Stimulated activated CD8-positive, alpha-beta memory T cell treated with anti-CD3 and anti-CD28 coated beads, Interleukin-2, amount 100 ng/mL, for 1 hour (primary cell): ENCODE measurements at regions not wholly inside any gene's neighbourhood (a gene's known extent, or its start where the extent isn't known, plus 50 kb on each side); places are given as distances from the start of the nearest gene placed in this dataset.

Source experiments
- DNase-seq, 2 donors: peaks; one replicate each; pipeline ENCODE4 v3.0.0-alpha.2; 2020; ENCODE audit warnings: low read depth in 2 of 2

DNA sequence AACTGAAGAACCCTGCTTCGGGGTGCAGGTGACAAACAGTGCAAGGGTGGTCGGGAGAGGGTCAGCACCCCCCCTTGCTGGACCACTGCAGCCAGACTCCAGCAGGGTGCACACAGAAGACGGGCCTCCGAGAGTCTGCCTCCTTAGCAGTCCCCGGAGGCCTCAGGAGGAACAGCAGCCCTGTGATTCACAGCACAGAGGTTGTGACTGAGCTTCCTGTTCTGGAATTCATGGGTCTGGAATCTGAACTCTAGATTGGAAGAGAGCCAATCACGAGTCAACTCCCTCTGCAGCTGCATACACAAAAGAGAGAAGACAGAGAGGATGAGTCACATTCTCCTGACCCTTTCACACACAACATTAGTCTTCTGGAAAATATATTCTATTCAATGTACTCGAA is 249.0 kb upstream of the OPRM1 start:
- DNase-seq = no peak

DNA sequence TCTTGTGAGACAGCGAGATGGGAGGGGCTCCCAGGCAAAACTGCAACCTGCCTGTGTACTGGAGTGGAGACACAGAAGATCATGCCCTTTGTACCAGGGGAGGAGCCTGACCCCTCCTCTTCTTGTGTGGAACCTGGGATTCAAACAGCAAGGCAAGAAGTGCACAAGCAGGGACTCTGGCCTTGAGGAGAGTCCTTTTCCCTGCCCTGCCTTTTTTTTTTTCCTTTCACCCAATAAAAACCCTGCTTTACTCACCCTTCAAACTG is 251.8 kb upstream of the OPRM1 start:
- DNase-seq = no peak

DNA sequence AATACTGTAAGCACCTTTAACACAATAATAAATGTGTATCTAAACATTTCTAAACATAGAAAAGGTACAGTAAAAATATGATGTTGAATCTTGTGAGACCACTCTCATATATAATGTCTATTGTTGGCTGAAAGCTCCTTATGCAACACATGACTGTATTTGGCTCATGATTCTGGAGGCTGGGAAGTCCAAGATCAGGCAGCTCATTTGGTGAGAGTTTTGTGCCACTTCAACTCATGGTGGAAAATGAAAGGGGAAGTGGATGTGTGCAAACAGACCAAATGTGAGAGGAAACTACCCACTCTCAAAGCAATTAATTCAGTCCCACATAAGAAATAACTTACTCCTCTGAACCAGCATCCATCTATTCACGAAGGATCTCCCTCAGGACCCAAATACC is 257.7 kb upstream of the OPRM1 start:
- DNase-seq = no peak

DNA sequence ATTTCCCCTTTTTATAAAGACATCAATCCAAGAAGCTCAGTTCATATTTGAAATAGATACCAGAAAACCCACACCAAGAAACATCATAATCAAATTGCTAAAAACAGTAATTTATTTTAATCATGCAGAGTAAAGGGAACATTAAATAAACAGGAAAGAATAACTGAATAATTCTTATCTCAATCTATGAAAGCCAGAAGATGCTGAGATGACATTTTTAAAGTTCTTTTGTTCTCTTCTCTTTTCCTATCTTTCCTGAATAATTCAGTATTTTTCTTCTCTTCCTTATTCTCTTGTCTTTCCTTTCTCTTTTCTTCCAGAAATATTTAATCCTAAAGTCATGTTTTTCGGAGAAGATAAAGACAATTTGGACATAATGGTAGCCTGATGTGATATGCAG is 259.0 kb upstream of the OPRM1 start:
- no peak for DNase-seq

DNA sequence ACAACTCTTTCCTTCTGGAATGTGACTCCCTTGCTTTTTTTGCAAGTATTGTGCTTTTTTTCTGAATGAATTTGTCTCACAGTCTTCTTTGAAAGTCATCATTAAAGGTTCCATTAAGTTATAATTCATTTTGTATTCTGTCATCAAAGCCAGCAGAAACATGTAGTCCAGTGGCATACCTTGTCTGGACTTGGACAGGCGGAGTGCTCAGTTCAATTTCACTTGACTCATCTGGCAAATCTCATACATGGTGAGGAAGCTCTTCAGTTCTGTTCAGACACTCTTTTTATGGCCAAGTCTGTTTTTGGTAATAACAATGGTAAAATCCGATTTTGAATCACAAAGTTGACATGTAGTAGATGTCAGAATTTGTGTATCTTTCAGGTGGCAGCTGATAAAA is 260.8 kb upstream of the OPRM1 start:
- no peak for DNase-seq

DNA sequence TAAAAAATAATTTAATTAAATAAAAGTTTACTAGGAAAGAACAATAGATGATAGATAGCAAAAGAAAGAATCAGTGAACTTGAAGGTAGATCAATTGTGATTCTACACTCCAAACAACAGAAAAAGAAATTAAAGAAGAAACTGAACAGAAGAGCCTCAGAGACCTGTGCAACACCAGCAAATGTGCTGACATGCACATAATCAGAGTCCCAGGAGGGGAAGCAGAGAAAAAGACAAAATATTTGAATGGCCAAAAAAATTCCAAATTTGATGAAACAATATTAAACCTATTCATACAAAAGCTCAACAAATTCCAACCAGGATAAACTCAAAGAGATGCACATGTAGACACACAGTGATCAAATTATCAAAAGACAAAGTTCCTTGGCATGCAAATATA is 267.5 kb upstream of the OPRM1 start:
- DNase-seq = no peak

DNA sequence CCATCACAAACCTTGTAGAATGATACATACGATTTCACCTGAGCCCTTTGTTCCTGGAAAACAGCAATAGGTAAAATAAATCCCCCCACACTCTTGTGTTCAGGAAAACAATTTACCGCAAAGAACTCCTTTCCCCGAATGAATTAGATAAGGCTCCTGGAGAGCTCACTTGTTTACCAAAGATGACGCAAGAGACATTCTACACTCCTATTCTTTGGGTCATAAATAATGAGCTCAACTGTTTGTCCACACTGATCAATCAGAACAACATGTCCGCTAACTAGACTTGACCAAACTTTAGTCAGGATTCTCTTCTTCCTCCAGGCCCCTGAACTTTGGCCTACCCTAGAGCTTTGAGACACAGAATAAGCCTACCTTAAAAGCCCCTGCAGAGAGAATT is 271.9 kb upstream of the OPRM1 start:
- DNase-seq = no peak

DNA sequence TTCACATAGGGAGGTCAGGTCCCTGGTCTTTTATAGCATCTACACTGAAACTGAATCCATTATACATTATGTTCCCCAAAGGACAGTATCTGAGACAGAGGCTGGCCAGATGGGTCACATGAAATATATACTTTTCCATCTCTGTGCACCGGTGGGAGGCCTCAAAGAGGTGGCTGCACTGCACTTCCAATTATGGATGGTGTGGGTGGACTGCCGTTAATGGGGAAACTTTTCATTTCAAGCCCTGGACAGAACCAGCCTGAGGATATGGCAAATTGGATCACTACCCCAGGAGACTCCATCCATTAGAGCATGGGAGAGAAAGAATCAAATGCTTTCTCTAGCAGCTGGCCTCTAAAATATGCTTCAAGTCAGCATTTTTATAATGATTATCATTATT is 280.5 kb upstream of the OPRM1 start:
- no peak for DNase-seq

DNA sequence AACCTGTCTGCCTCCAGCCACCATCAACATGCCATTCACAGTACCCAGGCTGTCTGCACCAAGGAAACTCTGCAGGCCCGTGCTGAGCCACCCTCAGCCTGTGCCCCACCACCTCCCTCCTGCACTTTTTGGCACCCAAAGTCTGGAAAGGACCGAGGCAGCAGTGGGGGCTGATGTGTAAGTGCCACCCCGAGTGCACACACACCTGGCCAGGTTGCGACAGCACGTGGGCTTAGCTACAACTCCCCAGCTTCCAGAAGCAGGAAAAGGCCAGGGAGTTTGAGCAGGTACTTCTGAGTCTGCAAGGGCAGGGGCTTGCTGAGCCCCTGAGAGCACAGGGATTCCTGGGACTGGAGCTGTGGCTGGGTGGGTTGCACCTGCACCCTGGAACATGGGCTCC is 303.3 kb upstream of the OPRM1 start:
- DNase-seq = no peak

DNA sequence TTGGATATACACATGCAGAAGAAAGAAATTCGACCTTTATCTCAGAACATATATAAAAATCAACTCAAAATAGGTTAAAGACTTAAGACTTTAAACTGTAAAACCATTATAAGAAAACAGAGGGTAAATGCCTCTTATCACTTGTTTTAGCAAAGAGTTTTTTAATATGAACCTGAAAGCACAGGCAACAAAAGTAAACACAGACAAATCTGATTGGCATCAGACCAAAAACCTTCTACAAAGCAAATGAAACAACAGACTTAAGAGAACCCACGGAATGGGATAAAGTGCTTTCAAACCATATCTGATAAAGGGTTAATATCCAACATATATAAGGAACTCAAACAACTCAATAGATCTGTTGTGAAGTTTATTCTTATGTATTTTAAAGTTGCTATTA is 309.9 kb upstream of the OPRM1 start:
- no peak for DNase-seq

DNA sequence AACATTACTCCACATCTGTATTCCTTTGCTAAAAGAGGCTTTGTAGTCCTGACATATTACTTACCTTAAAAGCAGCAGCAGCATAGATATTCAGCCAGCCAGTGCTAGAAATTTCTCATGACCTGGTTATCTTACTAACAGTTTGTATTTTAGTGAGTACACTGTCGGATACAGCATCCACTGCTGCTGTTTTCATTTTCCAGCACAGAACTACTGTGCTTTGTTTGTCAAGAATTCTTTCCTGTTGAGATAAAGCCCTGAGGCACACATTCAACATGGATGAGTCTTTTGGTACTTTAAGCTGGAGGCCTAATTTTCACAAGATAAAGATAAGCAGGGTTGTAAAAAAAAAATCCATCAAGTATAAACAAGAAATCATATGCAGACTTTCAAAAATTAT is 311.2 kb upstream of the OPRM1 start:
- no peak for DNase-seq

DNA sequence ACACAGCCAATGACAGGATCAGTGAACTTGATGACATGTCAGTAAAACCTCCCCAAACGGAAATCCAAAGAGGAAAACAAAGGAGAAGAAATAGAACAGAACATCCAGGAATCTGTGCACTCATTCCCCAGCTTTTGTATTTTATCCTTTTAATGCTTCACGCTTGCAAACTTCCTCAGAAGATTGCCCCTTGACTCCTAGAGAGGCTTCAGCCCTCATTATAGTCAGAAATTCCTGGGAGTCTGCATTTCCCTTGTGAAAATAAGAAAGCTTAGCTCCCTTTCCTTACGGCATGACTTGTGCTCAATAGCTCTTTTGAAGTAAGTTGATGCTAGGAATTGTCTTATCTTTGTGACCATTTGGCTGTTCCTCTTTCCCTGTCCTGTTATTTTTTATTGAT is 313.6 kb upstream of the OPRM1 start:
- no peak for DNase-seq

DNA sequence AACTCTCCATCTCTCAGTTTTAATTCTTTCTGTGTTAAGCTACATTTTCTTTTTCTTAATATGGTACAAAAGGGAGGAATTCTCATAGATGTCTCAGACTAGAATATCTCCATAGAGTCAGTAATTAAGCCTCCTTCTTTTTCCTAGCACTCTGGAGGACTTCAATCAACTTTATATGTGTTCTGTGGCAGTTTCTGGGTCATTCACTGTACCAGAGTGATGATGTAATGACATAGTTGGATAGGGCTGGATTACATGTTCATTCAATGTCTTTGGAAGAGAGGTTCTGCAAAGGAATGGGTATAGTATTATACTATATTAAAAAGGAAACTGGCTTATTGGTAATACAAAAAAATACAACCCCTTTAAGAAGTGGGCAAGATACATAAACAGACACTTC is 318.3 kb upstream of the OPRM1 start:
- no peak for DNase-seq

DNA sequence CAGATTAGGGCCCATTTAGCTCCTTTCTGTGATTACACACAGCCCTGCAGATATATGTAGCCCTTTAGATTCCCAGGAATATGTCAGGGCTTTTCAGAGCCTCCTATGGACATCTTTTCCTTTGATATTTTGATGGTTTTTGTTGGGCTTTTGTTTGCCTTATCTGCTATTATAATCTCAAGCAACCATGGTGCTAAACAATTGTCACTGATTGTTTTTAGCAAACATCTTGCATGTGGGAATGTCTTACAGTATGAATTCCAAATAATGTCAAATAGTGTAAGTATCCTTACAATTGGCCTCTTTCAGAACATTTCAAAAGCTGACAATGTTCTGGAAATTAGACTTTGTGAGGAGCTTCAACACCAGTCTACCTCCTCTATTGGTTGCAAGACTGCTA is 333.6 kb upstream of the OPRM1 start:
- no peak for DNase-seq

DNA sequence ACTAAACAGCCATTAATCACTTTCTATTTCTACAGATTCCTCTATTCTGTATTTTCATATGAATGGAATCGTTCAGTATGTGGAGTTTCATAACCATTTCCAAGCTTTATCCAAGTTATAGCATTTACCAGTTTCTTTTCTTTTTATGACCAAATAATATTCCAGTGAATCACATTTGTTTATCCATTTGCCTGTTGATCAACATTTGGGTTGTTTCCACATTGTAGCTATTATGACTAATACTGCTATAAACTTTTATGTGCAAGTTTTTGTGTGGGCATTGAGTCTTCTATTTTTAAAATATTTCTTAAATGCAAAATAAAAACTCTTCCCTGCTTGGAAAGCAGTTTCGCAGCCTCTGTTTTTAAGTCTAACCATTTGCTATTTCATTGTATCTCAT is 336.4 kb upstream of the OPRM1 start:
- DNase-seq = no peak

DNA sequence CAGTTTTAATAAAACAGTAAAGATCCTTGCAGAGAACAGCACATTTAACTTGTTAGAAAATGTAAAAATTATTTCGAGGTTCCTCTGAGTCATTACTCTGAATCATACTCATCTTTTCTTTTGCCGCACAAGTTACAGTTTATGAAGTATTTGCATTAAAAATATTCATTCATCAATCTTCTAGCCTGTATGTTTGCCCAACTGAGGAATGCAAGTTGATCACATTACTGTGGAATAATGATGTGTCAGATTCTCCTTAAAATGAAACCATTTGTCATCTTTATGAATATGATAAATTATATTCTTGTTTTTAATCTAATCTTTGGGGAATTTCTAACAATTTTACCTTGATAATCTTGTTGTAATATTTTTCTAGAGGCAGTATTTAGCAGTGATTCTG is 340.4 kb upstream of the OPRM1 start:
- DNase-seq = no peak

DNA sequence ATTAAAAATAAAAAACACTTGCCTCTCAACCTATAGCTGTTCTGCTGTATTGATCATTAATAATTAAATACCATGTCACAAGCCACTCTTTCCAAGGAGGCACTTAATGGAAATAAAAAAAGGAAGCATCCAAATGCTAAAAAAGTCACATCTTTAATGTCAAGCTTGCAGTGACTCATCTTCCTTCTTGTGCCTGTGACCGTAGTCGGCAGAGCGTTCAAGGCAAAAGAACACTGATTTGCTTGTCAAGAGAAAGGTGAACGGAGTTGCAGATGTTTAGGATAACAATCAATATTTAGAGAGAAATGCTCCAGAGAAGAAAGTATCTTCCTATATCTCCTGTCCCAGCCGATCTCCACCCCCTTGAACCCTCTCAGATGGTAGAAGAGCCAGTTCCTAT is 341.0 kb upstream of the OPRM1 start:
- no peak for DNase-seq

DNA sequence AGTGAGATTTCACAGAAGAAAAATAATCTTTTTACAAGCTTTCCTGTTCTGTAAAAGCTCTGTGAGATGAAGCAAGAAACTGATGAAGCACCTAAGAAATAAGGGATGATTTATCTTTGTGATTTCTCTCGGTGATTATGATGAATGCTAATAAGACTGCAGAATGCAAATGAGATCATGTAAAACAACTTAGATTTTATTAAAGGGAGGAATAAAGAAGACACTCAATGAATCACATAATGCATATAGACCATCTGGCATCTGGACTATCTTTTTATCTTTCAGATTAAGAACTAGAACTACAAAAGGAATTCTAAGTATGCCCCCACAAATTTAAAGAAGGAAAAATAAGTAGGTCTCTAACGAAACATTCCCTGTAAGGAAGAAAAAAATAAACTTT is 361.5 kb upstream of the OPRM1 start:
- DNase-seq = no peak

DNA sequence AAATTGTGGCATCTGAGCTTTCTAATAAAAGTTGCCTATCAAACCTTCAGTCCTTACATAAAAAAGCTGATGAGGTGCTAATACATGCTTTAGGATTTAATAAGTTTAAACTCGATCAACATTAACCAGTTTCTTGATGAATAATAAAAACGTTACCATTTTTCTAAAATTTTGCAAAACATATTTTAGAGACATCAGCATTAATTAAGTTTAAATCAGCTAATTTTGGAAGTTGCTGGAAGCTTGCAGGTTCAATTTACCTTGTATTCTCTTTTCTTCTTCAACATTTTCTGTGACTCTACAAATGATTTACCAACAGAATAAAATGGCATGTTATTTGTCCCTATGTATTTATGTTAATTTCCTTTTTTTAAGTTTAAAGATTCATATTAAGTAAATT is 365.3 kb upstream of the OPRM1 start:
- DNase-seq = no peak

DNA sequence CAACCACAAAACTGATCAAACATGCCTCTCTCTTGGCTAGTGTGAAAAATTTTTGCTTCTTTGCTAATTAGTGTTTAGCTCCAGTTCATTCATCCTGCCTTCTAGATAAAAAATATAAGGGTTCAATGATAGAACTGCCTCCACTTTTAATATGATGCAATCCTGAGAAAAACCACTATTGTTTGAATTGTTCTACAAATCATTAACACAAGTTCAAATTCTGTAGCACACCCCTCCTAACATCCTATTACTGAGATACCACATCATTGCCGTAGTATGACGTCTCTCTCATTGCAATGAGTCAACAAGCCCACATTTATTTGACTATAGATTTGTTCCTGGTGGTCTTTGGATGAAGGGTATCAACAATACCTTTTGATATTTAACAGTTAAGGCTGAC is 365.8 kb upstream of the OPRM1 start:
- no peak for DNase-seq

DNA sequence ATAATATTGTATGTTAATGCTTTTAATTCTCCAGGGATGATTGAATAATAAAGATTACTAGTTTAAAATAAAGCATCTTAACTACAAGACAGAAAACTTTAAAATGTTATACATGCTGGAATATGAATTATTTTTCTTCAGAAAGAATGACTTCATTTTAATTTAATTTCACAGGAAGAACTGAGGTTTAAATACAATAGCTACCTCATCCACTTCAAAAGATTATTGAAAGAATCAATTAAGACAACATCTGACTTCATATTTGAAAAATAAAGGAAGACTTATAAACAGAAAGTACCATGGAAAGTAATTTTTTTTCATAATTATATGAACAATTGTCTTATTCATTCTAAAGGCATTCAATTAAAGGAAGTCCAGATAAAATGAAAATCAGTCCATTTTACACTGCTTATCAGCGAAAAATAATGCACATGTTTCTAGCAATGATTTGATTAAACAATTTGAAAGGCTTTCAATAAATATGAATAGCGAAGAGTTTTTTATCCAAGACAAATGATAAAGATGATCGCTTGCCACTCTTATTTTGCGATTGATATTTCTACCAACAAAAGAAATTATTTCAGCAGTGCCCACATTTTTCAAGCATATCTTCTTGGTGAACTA is 368.5 kb upstream of the OPRM1 start:
- DNase-seq = no peak

DNA sequence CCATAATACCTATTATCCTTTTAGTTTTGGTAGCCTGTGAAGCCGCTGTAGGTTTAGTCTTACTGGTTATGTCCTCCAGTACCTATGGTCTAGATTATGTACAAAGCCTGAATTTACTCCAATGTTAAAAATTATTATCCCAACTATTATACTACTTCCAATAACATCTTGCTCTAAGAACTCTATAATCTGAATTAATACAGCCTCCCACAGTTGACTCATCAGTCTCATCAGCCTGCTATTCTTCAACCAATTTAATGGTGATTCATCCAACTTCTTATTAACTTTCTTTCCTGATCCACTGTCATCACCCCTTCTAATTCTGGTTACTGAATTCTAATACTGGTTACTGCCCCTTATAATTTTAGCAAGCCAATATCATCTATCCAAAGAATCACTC is 370.3 kb upstream of the OPRM1 start:
- DNase-seq = no peak

DNA sequence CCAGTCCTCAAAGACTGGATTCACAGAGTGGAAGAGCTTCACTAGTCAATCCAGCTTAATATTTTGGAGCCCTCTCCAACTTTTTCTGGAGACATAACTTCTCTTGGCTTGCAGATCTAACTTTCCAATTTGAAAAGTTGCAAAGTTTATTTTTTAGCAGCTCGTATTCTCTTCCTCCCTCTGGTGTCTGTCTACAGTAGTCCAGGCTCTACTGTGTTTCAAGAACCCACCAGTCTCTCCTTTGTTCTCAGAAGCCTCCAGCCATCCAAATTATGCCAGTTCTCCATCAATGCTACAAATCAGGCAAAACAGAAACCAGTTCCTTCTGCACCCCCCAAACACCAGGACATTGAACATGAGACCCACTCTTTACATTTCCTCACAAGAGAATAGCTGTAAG is 376.1 kb upstream of the OPRM1 start:
- no peak for DNase-seq

DNA sequence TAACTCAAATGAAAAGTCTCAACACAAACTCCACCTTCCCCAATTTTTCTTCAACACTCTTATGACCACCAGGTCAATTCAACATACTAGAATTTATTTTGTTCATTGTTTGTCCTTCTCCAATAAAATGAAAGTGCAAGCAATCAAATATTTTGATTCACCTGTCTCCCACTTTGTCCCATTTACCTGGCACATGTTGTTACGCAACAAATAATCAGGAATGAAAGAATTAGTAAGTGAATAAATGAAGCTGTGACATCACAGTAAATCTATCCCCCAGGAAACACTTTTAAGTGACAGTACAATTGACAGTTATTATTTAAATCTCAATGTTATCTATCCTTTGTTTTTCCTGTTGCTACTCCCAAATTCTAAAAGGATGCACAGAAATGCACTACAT is 393.7 kb upstream of the OPRM1 start:
- no peak for DNase-seq

DNA sequence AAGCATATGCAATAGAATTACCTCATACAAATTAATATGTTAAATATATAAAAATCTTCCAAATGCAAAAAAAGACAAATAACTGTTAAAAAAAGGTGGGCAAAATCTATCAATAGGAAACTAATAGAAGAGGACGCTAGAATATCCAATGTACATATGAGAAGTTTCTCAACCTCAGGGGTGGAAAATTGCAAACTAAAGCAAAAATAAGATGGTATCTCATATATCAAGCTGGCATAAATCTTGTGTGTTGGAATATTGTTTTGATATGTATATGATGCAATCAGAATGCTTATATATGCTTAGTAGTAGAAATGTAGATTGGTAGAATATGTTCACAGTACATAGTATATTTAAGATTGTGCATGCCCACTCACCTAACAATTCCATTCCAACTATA is 395.0 kb upstream of the OPRM1 start:
- DNase-seq = no peak
